Kidney epithelial cell (primary cell): ENCODE measurements at regions not wholly inside any gene's neighbourhood (a gene's known extent, or its start where the extent isn't known, plus 50 kb on each side); places are given as distances from the start of the nearest gene placed in this dataset.

Source experiments
- DNase-seq: peaks from one replicate; pipeline ENCODE4 v3.0.0-alpha.2; 2010; ENCODE audit warnings: low read depth
- H3K27me3 ChIP-seq: 2 replicates; pipeline ENCODE4 v1.6.0; 2011; ENCODE audit warnings: low read length; ENCODE audit not compliant: control insufficient read depth, insufficient read depth
- H3K36me3 ChIP-seq: 2 replicates; pipeline ENCODE4 v1.5.1; 2011; ENCODE audit warnings: low read length; ENCODE audit not compliant: control insufficient read depth, insufficient read depth
- H3K4me3 ChIP-seq: 2 replicates; pipeline ENCODE4 v1.5.1; 2011; ENCODE audit warnings: low read depth, mild to moderate bottlenecking, control low read depth, low read length
- CTCF ChIP-seq: IDR thresholded peaks from 2 replicates; pipeline ENCODE4 v1.5.1; 2011; ENCODE audit warnings: mild to moderate bottlenecking, moderate library complexity, low read length, control low read depth, inconsistent platforms; ENCODE audit not compliant: insufficient read depth, poor library complexity, severe bottlenecking

GRCh38 chr2:105597011-105597805 lies 147.5 kb upstream of the NCK2 start:
- no peak for TF ChIP-seq CTCF
- no peak overlapping the region for H3K4me3 ChIP-seq
- DNase-seq = no peak
- no peaks in the 10 kb centered on the region for H3K27me3 ChIP-seq
- no peaks in the 10 kb centered on the region for H3K36me3 ChIP-seq

GRCh38 chr2:105596411-105596921 lies 148.2 kb upstream of the NCK2 start:
- Histone ChIP-seq H3K4me3 (no peak overlapping the region), H3K27me3 (no peaks in the 10 kb centered on the region), H3K36me3 (no peaks in the 10 kb centered on the region)
- no peak for TF ChIP-seq CTCF
- DNase-seq = no peak

- TF ChIP-seq CTCF = peak; percentile 27
- no peaks in the 10 kb centered on the region for H3K27me3 ChIP-seq
- no peak overlapping the region for H3K4me3 ChIP-seq
- H3K36me3 ChIP-seq = no peaks in the 10 kb centered on the region
- peak; percentile 86 for DNase-seq
Observed at GRCh38 chr2:105595536-105595935, 149.2 kb upstream of the NCK2 start.

GRCh38 chr2:105593221-105593967 lies 151.3 kb upstream of the NCK2 start:
- H3K4me3 ChIP-seq = no peak overlapping the region
- no peaks in the 10 kb centered on the region for H3K36me3 ChIP-seq
- no peak for TF ChIP-seq CTCF
- DNase-seq = no peak
- no peaks in the 10 kb centered on the region for H3K27me3 ChIP-seq

- no peaks in the 10 kb centered on the region for H3K27me3 ChIP-seq
- H3K4me3 ChIP-seq = no peak overlapping the region
- TF ChIP-seq CTCF = no peak
- no peak for DNase-seq
- H3K36me3 ChIP-seq = no peaks in the 10 kb centered on the region
Observed at GRCh38 chr2:105592288-105592687, 152.4 kb upstream of the NCK2 start.
